ENCODE measurements at regions not wholly inside any gene's neighbourhood (a gene's known extent, or its start where the extent isn't known, plus 50 kb on each side); places are given as distances from the start of the nearest gene placed in this dataset.

DNA sequence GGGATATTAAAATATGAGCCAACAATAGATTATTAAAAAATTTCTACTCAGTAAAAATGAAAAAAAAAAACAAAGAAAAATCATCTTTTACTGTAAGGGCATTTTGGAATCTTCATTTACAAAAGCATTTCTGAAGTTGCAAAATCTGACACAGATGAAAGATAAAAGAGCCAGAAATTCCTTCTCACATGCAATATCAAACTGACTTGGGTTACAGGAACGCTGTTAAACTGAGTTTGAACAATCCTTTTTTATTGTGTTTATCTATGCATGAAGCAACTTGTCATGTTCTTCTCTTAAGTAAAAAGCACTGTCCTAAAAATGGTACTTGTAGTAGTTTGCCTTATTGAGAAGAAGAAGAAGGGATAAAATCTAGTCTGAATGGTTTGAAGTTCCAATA is 468.5 kb upstream of the KCNMB2 start:
- H3K27me3 ChIP-seq (replicated peaks; ENCODE audit: insufficient read depth, low read depth, low read length, poor library complexity) = no peaks in the 10 kb centered on the region
- TF ChIP-seq EZH2 (IDR thresholded peaks at IDR 0.05; ENCODE audit: borderline replicate concordance, low read depth, low read length, poor library complexity, severe bottlenecking) = no peak
- TF ChIP-seq, protein P1, sequence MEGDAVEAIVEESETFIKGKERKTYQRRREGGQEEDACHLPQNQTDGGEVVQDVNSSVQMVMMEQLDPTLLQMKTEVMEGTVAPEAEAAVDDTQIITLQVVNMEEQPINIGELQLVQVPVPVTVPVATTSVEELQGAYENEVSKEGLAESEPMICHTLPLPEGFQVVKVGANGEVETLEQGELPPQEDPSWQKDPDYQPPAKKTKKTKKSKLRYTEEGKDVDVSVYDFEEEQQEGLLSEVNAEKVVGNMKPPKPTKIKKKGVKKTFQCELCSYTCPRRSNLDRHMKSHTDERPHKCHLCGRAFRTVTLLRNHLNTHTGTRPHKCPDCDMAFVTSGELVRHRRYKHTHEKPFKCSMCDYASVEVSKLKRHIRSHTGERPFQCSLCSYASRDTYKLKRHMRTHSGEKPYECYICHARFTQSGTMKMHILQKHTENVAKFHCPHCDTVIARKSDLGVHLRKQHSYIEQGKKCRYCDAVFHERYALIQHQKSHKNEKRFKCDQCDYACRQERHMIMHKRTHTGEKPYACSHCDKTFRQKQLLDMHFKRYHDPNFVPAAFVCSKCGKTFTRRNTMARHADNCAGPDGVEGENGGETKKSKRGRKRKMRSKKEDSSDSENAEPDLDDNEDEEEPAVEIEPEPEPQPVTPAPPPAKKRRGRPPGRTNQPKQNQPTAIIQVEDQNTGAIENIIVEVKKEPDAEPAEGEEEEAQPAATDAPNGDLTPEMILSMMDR (conservative IDR thresholded peaks at IDR 0.05; ENCODE audit: low read depth, low read length) = no peak
- ChIA-PET POLR2A (ENCODE audit: low non-redundant PET) (no interaction called here), CTCF (no interaction called here)
- H3K9me3 ChIP-seq (ENCODE audit: low read depth, low read length, poor library complexity, severe bottlenecking) = no peaks in the 10 kb centered on the region
- DNase-seq (ENCODE audit: low spot score) = no peak
- peaks cover 16% of the 10 kb centered on the region for H3K4me1 ChIP-seq (ENCODE audit: insufficient read depth, low read length, poor library complexity, severe bottlenecking)
- no peak overlapping the region for H3K27ac ChIP-seq (ENCODE audit: low read depth, low read length, poor library complexity, severe bottlenecking)
- no peaks in the 10 kb centered on the region for H3K36me3 ChIP-seq (ENCODE audit: insufficient read depth, low read length, poor library complexity, severe bottlenecking)
- BruUV-seq (replicated peaks) = no TSS peak
- intact Hi-C loops (cut with micrococcal nuclease; ENCODE audit: unreplicated experiment) = no loop called here
- H3K4me3 ChIP-seq (ENCODE audit: low read depth, low read length, poor library complexity, severe bottlenecking) = no peak overlapping the region

DNA sequence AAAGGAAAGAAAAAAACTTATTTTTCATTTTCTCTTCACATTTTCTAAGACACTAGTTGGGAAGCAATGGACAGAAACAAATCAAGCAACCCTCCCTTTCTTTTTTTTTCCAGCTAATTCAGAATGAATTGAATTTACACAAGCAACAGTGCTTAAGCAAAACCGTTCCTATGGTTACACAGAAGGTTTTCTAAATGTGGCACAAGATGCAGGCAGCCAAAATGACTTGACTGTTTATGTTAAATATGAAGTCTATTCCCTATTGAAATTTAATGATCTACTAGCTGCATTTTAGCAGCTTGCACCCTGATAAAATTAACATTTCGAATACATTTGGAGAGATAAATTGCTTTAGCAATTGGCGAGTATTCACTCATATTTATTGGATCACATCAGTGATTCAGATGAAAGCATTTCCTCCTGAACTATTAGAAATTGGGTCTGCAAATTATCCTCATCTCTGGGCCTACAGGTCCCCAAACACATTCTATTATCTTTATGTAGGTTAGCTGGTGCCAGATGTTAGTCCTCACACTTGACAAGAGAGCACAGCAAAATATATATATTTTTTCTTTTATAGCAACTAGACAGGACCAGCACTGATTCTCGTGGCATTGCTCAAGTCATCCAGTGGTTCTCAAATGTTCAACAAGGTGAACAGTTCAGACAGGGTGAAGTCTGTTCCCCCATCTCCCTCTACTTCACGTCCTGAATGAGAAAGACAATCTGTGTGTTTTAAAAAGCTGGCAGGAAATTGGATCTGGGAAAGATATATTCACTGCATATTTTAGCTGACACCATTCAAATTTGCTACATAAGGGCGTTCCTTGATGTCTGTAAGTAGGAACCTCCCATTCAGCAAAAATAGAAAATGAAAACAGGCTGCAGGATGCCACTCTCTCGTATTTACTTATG is 463.6 kb upstream of the KCNMB2 start:
- H3K27me3 ChIP-seq (replicated peaks; ENCODE audit: insufficient read depth, low read depth, low read length, poor library complexity) = no peaks in the 10 kb centered on the region
- DNase-seq (ENCODE audit: low spot score) = no peak
- BruUV-seq (replicated peaks) = no TSS peak
- CTCF ChIA-PET = no interaction called here
- no peak overlapping the region for H3K4me3 ChIP-seq (ENCODE audit: low read depth, low read length, poor library complexity, severe bottlenecking)
- peaks cover 19% of the 10 kb centered on the region for H3K4me1 ChIP-seq (ENCODE audit: insufficient read depth, low read length, poor library complexity, severe bottlenecking)
- POLR2A ChIA-PET (ENCODE audit: low non-redundant PET) = no interaction called here
- no peak for TF ChIP-seq EZH2 (IDR thresholded peaks at IDR 0.05; ENCODE audit: borderline replicate concordance, low read depth, low read length, poor library complexity, severe bottlenecking)
- TF ChIP-seq, protein P1 (conservative IDR thresholded peaks at IDR 0.05; ENCODE audit: low read depth, low read length) = no peak
- no peak overlapping the region for H3K27ac ChIP-seq (ENCODE audit: low read depth, low read length, poor library complexity, severe bottlenecking)
- intact Hi-C loops (cut with micrococcal nuclease; ENCODE audit: unreplicated experiment) = no loop called here
- no peaks in the 10 kb centered on the region for H3K36me3 ChIP-seq (ENCODE audit: insufficient read depth, low read length, poor library complexity, severe bottlenecking)
- no peaks in the 10 kb centered on the region for H3K9me3 ChIP-seq (ENCODE audit: low read depth, low read length, poor library complexity, severe bottlenecking)

DNA sequence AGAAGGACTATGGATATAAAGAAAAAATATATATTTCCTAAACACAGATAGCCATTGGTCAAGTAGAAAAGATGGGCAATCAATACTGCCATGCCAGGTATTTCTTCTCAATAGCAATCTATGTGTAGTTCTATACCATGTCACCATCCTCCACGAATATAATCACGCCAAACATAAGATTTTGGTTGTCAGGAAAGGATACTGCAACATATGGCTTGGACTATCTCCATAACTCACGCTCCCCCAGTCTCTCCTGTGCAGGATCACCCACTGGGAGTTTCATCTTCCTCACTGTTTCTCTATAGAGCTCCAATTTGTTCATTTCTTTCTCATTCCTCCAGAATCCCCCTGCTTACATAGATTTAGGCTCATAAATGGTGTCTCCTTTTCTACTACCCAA is 462.9 kb upstream of the KCNMB2 start:
- H3K4me3 ChIP-seq (ENCODE audit: low read depth, low read length, poor library complexity, severe bottlenecking) = no peak overlapping the region
- no peak for TF ChIP-seq EZH2 (IDR thresholded peaks at IDR 0.05; ENCODE audit: borderline replicate concordance, low read depth, low read length, poor library complexity, severe bottlenecking)
- TF ChIP-seq, protein P1 (conservative IDR thresholded peaks at IDR 0.05; ENCODE audit: low read depth, low read length) = no peak
- no peak for DNase-seq (ENCODE audit: low spot score)
- H3K9me3 ChIP-seq (ENCODE audit: low read depth, low read length, poor library complexity, severe bottlenecking) = no peaks in the 10 kb centered on the region
- H3K4me1 ChIP-seq (ENCODE audit: insufficient read depth, low read length, poor library complexity, severe bottlenecking) = peaks cover 19% of the 10 kb centered on the region
- ChIA-PET POLR2A (ENCODE audit: low non-redundant PET) (no interaction called here), CTCF (no interaction called here)
- H3K27ac ChIP-seq (ENCODE audit: low read depth, low read length, poor library complexity, severe bottlenecking) = no peak overlapping the region
- no TSS peak for BruUV-seq (replicated peaks)
- H3K27me3 ChIP-seq (replicated peaks; ENCODE audit: insufficient read depth, low read depth, low read length, poor library complexity) = no peaks in the 10 kb centered on the region
- H3K36me3 ChIP-seq (ENCODE audit: insufficient read depth, low read length, poor library complexity, severe bottlenecking) = no peaks in the 10 kb centered on the region
- intact Hi-C loops (cut with micrococcal nuclease; ENCODE audit: unreplicated experiment) = no loop called here

All from A673 (cell line).